CD4-positive, alpha-beta memory T cell (primary cell): ENCODE measurements at regions not wholly inside any gene's neighbourhood (a gene's known extent, or its start where the extent isn't known, plus 50 kb on each side); places are given as distances from the start of the nearest gene placed in this dataset.

Experiments used
- CTCF ChIA-PET: fragments of 350-600 bp; sonication (Branson Sonifier 250); formaldehyde crosslinking; loops from one replicate; lab custom pipeline; 2021; ENCODE audit warnings: inconsistent platforms; ENCODE audit not compliant: partially characterized antibody; lab: Charles Lee
- POLR2A ChIA-PET: fragments of 350-600 bp; sonication (Branson Sonifier 250); formaldehyde crosslinking; loops from one replicate; lab custom pipeline; 2021; ENCODE audit not compliant: partially characterized antibody; lab: Charles Lee
- DNase-seq, 5 donors: peaks; one replicate each; pipeline versions ENCODE4 v3.0.0 to v3.0.0-alpha.2; 2020 to 2022; ENCODE audit warnings: mixed read lengths in 1 of 5
- H3K27ac ChIP-seq: one replicate; pipeline ENCODE4 v1.7.0; 2013; ENCODE audit warnings: low read depth, low read length
- H3K27me3 ChIP-seq: 2 replicates; pipeline ENCODE4 v1.7.0; 2013; ENCODE audit warnings: mild to moderate bottlenecking, low read length, moderate library complexity; ENCODE audit not compliant: insufficient read depth
- H3K36me3 ChIP-seq: 2 replicates; pipeline ENCODE4 v1.7.0; 2013; ENCODE audit warnings: mild to moderate bottlenecking, low read length, moderate library complexity; ENCODE audit not compliant: insufficient read depth
- H3K4me1 ChIP-seq: 2 replicates; pipeline ENCODE4 v1.7.0; 2013; ENCODE audit warnings: mild to moderate bottlenecking, low read length, moderate library complexity; ENCODE audit not compliant: insufficient read depth
- H3K4me3 ChIP-seq, 2 donors: one replicate each; pipeline ENCODE4 v1.7.0; 2013; ENCODE audit warnings: low read length in 2 of 2, mild to moderate bottlenecking in 1 of 2
- H3K9me3 ChIP-seq, 2 donors: one replicate each; pipeline ENCODE4 v1.7.0; 2013; ENCODE audit warnings: low read length in 2 of 2, control low read depth in 1 of 2; ENCODE audit not compliant: control insufficient read depth in 1 of 2
- H3K27ac Mint-ChIP-seq, 7 donors: one replicate each; pipeline ENCODE4 v1.8.0; 2020 to 2021; ENCODE audit warnings: mixed read lengths in 7 of 7, mild to moderate bottlenecking in 6 of 7, inconsistent platforms in 3 of 7, moderate library complexity in 3 of 7
- H3K27me3 Mint-ChIP-seq, 2 donors: one replicate each; pipeline ENCODE4 v1.8.0; 2020 to 2021; ENCODE audit warnings: mixed read lengths in 2 of 2
- H3K36me3 Mint-ChIP-seq, 2 donors: one replicate each; pipeline ENCODE4 v1.8.0; 2020 to 2021; ENCODE audit warnings: mixed read lengths in 2 of 2, inconsistent platforms in 1 of 2, mild to moderate bottlenecking in 1 of 2
- H3K4me1 Mint-ChIP-seq, 4 donors: one replicate each; pipeline ENCODE4 v1.8.0; 2020 to 2021; ENCODE audit warnings: mixed read lengths in 4 of 4, mild to moderate bottlenecking in 1 of 4
- H3K4me3 Mint-ChIP-seq, 8 donors: one replicate each; pipeline ENCODE4 v1.8.0; 2020 to 2021; ENCODE audit warnings: mixed read lengths in 8 of 8, mild to moderate bottlenecking in 7 of 8, moderate library complexity in 6 of 8, inconsistent platforms in 3 of 8
- H3K9me3 Mint-ChIP-seq, 8 donors: one replicate each; pipeline ENCODE4 v1.8.0; 2020 to 2021; ENCODE audit warnings: mixed read lengths in 8 of 8, mild to moderate bottlenecking in 5 of 8, inconsistent platforms in 3 of 8, moderate library complexity in 1 of 8
- intact Hi-C: fragments of 100-400 bp; cut with micrococcal nuclease; formaldehyde crosslinking; loops from one replicate; pipeline ENCODE4 v1.15.1; 2023

- intact Hi-C loops, result no loop called here
- no peak overlapping the region for H3K4me3 ChIP-seq
- Mint-ChIP-seq H3K27me3 (peaks cover 5 to 7% of the 10 kb centered on the region in 2 donors), H3K27ac (no peak overlapping the region), H3K36me3 (no peaks in the 10 kb centered on the region), H3K4me1 (no peaks in the 10 kb centered on the region), H3K4me3 (no peak overlapping the region), H3K9me3 (no peaks in the 10 kb centered on the region)
- no peak overlapping the region for H3K27ac ChIP-seq
- no peak for DNase-seq
- H3K36me3 ChIP-seq, result no peaks in the 10 kb centered on the region
- POLR2A ChIA-PET, result no interaction called here
- CTCF ChIA-PET, result interaction anchor here (1.0 to 1.1 kb wide), 2 partner anchors 9 to 12 kb away, joined by 3 read pairs; no protein-coding TSS in a partner anchor
- no peaks in the 10 kb centered on the region for H3K9me3 ChIP-seq
- H3K27me3 ChIP-seq, result no peaks in the 10 kb centered on the region
- no peaks in the 10 kb centered on the region for H3K4me1 ChIP-seq
Measured at GRCh38 chr20:51298141-51298749, 244.3 kb downstream of the NFATC2 start.

GRCh38 chr20:51287628-51288413 is 254.7 kb downstream of the NFATC2 start:
- intact Hi-C loops, result no loop called here
- ChIA-PET CTCF (interaction anchor here (1.3 kb wide), 1 partner anchor 295 kb away, joined by 3 read pairs; no protein-coding TSS in a partner anchor), POLR2A (interaction anchor here (0.6 kb wide), 1 partner anchor 401 kb away, joined by 3 read pairs; no protein-coding TSS in a partner anchor)
- peaks cover 0 to 3% (median 0%) of the 10 kb centered on the region in 8 donors for H3K9me3 Mint-ChIP-seq
- DNase-seq, result no peak
- no peak overlapping the region for H3K4me3 Mint-ChIP-seq
- peaks cover 7 to 8% of the 10 kb centered on the region in 2 donors for H3K27me3 Mint-ChIP-seq
- H3K4me1 ChIP-seq, result no peaks in the 10 kb centered on the region
- no peaks in the 10 kb centered on the region for H3K36me3 ChIP-seq
- H3K9me3 ChIP-seq, result no peaks in the 10 kb centered on the region
- H3K4me3 ChIP-seq, result no peak overlapping the region
- H3K4me1 Mint-ChIP-seq, result no peaks in the 10 kb centered on the region
- no peaks in the 10 kb centered on the region for H3K36me3 Mint-ChIP-seq
- no peak overlapping the region for H3K27ac Mint-ChIP-seq
- no peak overlapping the region for H3K27ac ChIP-seq
- H3K27me3 ChIP-seq, result no peaks in the 10 kb centered on the region

DNA sequence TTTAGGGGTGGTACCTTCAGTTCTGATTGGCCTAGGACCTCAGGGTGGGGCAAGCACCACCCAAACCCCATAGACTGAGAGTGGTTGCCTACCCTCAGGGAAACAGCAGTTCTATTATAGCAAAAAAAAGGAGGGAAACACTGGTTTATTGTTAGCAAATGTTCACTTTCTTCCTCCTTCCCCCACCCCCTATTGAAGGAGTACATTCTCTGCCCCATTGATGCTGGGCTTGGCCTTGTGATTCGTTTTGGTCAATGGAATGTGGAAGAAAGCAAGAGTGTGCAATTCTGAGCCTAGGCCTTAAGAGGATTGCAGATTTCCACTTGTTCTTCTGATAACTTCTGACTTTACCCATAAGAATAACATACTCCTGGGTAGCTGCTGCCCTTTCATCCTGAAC is 255.8 kb downstream of the NFATC2 start:
- no peak overlapping the region for H3K4me3 ChIP-seq
- intact Hi-C loops, result no loop called here
- POLR2A ChIA-PET, result no interaction called here
- Mint-ChIP-seq H3K9me3 (peaks cover 0 to 3% (median 0%) of the 10 kb centered on the region in 8 donors), H3K4me3 (no peak overlapping the region), H3K4me1 (no peaks in the 10 kb centered on the region), H3K36me3 (no peaks in the 10 kb centered on the region), H3K27me3 (peaks cover 7 to 8% of the 10 kb centered on the region in 2 donors), H3K27ac (no peak overlapping the region)
- no peaks in the 10 kb centered on the region for H3K9me3 ChIP-seq
- no peaks in the 10 kb centered on the region for H3K27me3 ChIP-seq
- CTCF ChIA-PET, result interaction anchor here (1.3 kb wide), 1 partner anchor 294 kb away, joined by 3 read pairs; no protein-coding TSS in a partner anchor
- H3K4me1 ChIP-seq, result no peaks in the 10 kb centered on the region
- no peak overlapping the region for H3K27ac ChIP-seq
- DNase-seq, result no peak
- no peaks in the 10 kb centered on the region for H3K36me3 ChIP-seq

- Histone ChIP-seq H3K4me3 (no peak overlapping the region), H3K27me3 (no peaks in the 10 kb centered on the region), H3K9me3 (no peaks in the 10 kb centered on the region), H3K36me3 (no peaks in the 10 kb centered on the region), H3K27ac (no peak overlapping the region), H3K4me1 (no peaks in the 10 kb centered on the region)
- H3K4me1 Mint-ChIP-seq, result no peaks in the 10 kb centered on the region
- peaks cover 7 to 11% of the 10 kb centered on the region in 2 donors for H3K27me3 Mint-ChIP-seq
- no peak overlapping the region for H3K27ac Mint-ChIP-seq
- H3K9me3 Mint-ChIP-seq, result peaks cover 0 to 3% (median 0%) of the 10 kb centered on the region in 8 donors
- H3K4me3 Mint-ChIP-seq, result no peak overlapping the region
- H3K36me3 Mint-ChIP-seq, result no peaks in the 10 kb centered on the region
- CTCF ChIA-PET, result no interaction called here
- POLR2A ChIA-PET, result no interaction called here
- intact Hi-C loops, result no loop called here
- DNase-seq, result no peak
Measured at GRCh38 chr20:51285684-51286083, 256.8 kb downstream of the NFATC2 start.

- Mint-ChIP-seq H3K36me3 (no peaks in the 10 kb centered on the region), H3K4me3 (no peak overlapping the region), H3K27ac (no peak overlapping the region), H3K27me3 (peaks cover 9 to 14% of the 10 kb centered on the region in 2 donors), H3K4me1 (no peaks in the 10 kb centered on the region), H3K9me3 (peaks cover 0 to 3% (median 0%) of the 10 kb centered on the region in 8 donors)
- Histone ChIP-seq H3K27ac (no peak overlapping the region), H3K4me1 (no peaks in the 10 kb centered on the region), H3K9me3 (no peaks in the 10 kb centered on the region), H3K27me3 (no peaks in the 10 kb centered on the region), H3K4me3 (no peak overlapping the region), H3K36me3 (no peaks in the 10 kb centered on the region)
- DNase-seq, result no peak
- ChIA-PET POLR2A (no interaction called here), CTCF (no interaction called here)
- intact Hi-C loops, result no loop called here
Measured at GRCh38 chr20:51284871-51285270, 257.6 kb downstream of the NFATC2 start.

DNA sequence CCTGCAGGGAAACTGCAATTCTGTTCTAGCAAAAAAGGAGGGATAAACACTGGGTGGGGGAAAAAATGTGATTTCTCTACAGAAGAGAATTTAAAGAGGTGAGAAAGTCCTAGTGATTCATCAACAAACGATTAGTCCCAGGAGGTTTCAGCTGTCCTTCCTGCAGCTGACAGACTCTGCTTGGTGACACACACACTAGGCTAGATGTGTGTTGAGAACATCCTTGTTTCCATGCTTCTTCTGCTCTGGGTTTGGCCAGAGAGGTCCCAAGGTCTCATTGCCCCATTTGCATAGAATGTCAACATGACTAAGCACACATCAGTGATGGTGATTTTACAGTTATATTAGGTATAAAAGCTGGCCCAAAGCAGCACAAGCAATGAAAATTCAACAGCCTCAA is 258.3 kb downstream of the NFATC2 start:
- Mint-ChIP-seq H3K27ac (no peak overlapping the region), H3K36me3 (no peaks in the 10 kb centered on the region), H3K4me3 (peak overlapping the region in 1 of 8 donors; percentile 53), H3K27me3 (peaks cover 12 to 13% of the 10 kb centered on the region in 2 donors), H3K4me1 (no peaks in the 10 kb centered on the region), H3K9me3 (peaks cover 0 to 3% (median 0%) of the 10 kb centered on the region in 8 donors)
- H3K36me3 ChIP-seq, result no peaks in the 10 kb centered on the region
- no peak for DNase-seq
- intact Hi-C loops, result no loop called here
- ChIA-PET POLR2A (no interaction called here), CTCF (no interaction called here)
- H3K27me3 ChIP-seq, result no peaks in the 10 kb centered on the region
- H3K4me1 ChIP-seq, result no peaks in the 10 kb centered on the region
- H3K27ac ChIP-seq, result no peak overlapping the region
- H3K9me3 ChIP-seq, result no peaks in the 10 kb centered on the region
- H3K4me3 ChIP-seq, result no peak overlapping the region

DNA sequence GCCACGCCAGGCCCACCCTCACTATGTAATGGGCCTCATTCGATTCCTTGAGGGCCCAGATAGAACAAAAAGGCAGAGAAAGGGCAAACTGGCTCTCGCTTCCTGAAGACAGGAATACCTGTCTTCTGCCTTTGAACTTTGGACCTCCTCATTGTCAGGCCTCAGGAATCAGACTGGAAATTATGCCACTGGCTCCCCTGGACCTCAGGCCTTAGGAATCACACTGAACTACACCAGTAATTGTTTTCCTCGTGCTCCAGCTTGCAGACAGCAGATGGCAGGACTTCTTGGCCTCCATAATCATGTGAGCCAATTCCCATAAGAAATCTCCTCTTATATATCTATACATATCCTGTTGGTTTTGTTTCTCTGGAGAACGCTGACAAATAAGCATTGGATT is 258.6 kb upstream of the KCNG1 start:
- intact Hi-C loops, result no loop called here
- Mint-ChIP-seq H3K9me3 (peaks cover 0 to 3% (median 0%) of the 10 kb centered on the region in 8 donors), H3K36me3 (no peaks in the 10 kb centered on the region), H3K4me3 (no peak overlapping the region), H3K27ac (no peak overlapping the region), H3K27me3 (peaks cover 20 to 25% of the 10 kb centered on the region in 2 donors), H3K4me1 (no peaks in the 10 kb centered on the region)
- H3K4me3 ChIP-seq, result no peak overlapping the region
- H3K36me3 ChIP-seq, result no peaks in the 10 kb centered on the region
- no peak for DNase-seq
- ChIA-PET CTCF (no interaction called here), POLR2A (no interaction called here)
- H3K9me3 ChIP-seq, result no peaks in the 10 kb centered on the region
- H3K4me1 ChIP-seq, result no peaks in the 10 kb centered on the region
- H3K27me3 ChIP-seq, result no peaks in the 10 kb centered on the region
- no peak overlapping the region for H3K27ac ChIP-seq
